ENCODE measurements at regions not wholly inside any gene's neighbourhood (a gene's known extent, or its start where the extent isn't known, plus 50 kb on each side); places are given as distances from the start of the nearest gene placed in this dataset.

DNA sequence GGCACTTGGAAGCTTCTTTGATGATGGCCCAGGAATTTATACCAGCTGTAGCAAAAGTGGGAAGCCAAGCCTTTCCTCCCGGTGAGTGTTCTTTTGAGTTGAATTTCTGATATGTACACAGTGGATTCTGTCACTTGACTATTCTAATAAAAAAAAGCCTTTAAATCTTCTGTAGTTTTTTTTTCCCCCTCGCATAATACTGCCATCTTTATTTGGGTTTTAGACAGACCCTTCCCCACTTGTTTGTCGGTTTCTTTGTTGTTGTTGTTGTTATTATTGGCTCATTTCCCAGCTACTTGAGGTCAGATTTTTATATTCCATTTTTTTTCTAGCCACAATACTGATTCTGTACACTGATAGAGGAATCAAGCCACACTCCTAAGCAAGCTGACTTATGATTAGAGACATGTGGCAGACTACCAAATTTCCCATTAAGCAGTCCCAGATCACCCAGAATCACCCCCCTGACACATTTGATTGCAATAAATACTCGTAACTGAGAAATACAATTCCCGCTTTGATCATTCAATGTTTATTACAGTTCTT is 122.4 kb upstream of the IL12A start:
- TF ChIP-seq, protein P1, sequence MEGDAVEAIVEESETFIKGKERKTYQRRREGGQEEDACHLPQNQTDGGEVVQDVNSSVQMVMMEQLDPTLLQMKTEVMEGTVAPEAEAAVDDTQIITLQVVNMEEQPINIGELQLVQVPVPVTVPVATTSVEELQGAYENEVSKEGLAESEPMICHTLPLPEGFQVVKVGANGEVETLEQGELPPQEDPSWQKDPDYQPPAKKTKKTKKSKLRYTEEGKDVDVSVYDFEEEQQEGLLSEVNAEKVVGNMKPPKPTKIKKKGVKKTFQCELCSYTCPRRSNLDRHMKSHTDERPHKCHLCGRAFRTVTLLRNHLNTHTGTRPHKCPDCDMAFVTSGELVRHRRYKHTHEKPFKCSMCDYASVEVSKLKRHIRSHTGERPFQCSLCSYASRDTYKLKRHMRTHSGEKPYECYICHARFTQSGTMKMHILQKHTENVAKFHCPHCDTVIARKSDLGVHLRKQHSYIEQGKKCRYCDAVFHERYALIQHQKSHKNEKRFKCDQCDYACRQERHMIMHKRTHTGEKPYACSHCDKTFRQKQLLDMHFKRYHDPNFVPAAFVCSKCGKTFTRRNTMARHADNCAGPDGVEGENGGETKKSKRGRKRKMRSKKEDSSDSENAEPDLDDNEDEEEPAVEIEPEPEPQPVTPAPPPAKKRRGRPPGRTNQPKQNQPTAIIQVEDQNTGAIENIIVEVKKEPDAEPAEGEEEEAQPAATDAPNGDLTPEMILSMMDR (IDR thresholded peaks at IDR 0.05; ENCODE audit: low read depth, low read length, poor library complexity, severe bottlenecking) = no peak
- TF ChIP-seq EZH2phosphoT487 (IDR thresholded peaks at IDR 0.05; ENCODE audit: borderline replicate concordance, low read length) = no peak

Data from DOHH2 (cell line).